ENCODE measurements at regions not wholly inside any gene's neighbourhood (a gene's known extent, or its start where the extent isn't known, plus 50 kb on each side); places are given as distances from the start of the nearest gene placed in this dataset.

- TF ChIP-seq CTCF (IDR thresholded peaks at IDR 0.05): no peak
- TF ChIP-seq EZH2 (IDR thresholded peaks at IDR 0.05): no peak
- no peak for TF ChIP-seq EZH2phosphoT487 (IDR thresholded peaks at IDR 0.05)
Observed at GRCh38 chr15:54917312-54917711, 279.4 kb downstream of the RSL24D1 start.
